CD14-positive monocyte (primary cell): ENCODE measurements at regions not wholly inside any gene's neighbourhood (a gene's known extent, or its start where the extent isn't known, plus 50 kb on each side); places are given as distances from the start of the nearest gene placed in this dataset.

ENCODE experiments used
- DNase-seq, 3 donors: peaks; one replicate each; pipeline ENCODE4 v3.0.0-alpha.2; 2011 to 2022
- H2AFZ ChIP-seq: 2 replicates; pipeline ENCODE4 v1.6.0; 2012; ENCODE audit warnings: mild to moderate bottlenecking, low read depth, low read length, inconsistent platforms; ENCODE audit not compliant: insufficient read depth, poor library complexity, severe bottlenecking
- H3K27ac ChIP-seq, 2 donors: 1 replicate in 1 of 2; 2 replicates in 1 of 2; pipeline ENCODE4 v1.5.1; 2012 to 2013; ENCODE audit warnings: low read length in 2 of 2, control low read depth in 1 of 2, inconsistent platforms in 1 of 2, low read depth in 1 of 2, mild to moderate bottlenecking in 1 of 2
- H3K27me3 ChIP-seq, 2 donors: one replicate each; pipeline versions ENCODE4 v1.6.0 to v1.6.1; 2011 to 2013; ENCODE audit warnings: low read length in 2 of 2; ENCODE audit not compliant: control insufficient read depth in 2 of 2, insufficient read depth in 2 of 2
- H3K36me3 ChIP-seq, 2 donors: replicated peaks in 1 of 2; 1 replicate in 1 of 2; 2 replicates in 1 of 2; pipeline versions ENCODE4 v1.5.1 to v1.6.1; 2012 to 2013; ENCODE audit warnings: low read length in 2 of 2, control low read depth in 1 of 2, inconsistent platforms in 1 of 2, mild to moderate bottlenecking in 1 of 2; ENCODE audit not compliant: insufficient read depth in 2 of 2, control insufficient read depth in 1 of 2
- H3K4me1 ChIP-seq, 2 donors: 1 replicate in 1 of 2; 2 replicates in 1 of 2; pipeline versions ENCODE4 v1.5.1 to v1.6.1; 2012 to 2013; ENCODE audit warnings: low read length in 2 of 2, control low read depth in 1 of 2, inconsistent platforms in 1 of 2, mild to moderate bottlenecking in 1 of 2, moderate library complexity in 1 of 2; ENCODE audit not compliant: insufficient read depth in 2 of 2, control insufficient read depth in 1 of 2
- H3K4me2 ChIP-seq: replicated peaks from 2 replicates; pipeline ENCODE3; 2012; ENCODE audit warnings: low read length, moderate library complexity, mild to moderate bottlenecking; ENCODE audit not compliant: poor library complexity, severe bottlenecking; ENCODE audit errors: extremely low read depth
- H3K4me3 ChIP-seq, 3 experiments: fragments of 200-600 bp in 1 of 3; sonication (generic) in 1 of 3; replicated peaks in 1 of 3; 1 replicate in 2 of 3; 2 replicates in 1 of 3; pipeline ENCODE4 v1.5.1; 2011 to 2013; ENCODE audit warnings: low read length in 3 of 3, mild to moderate bottlenecking in 3 of 3, control low read depth in 2 of 3, low read depth in 2 of 3, inconsistent platforms in 1 of 3, moderate library complexity in 1 of 3
- H3K79me2 ChIP-seq: 2 replicates; pipeline ENCODE4 v1.6.0; 2012; ENCODE audit warnings: mild to moderate bottlenecking, control low read depth, inconsistent platforms, low read length, moderate library complexity; ENCODE audit not compliant: insufficient read depth
- H3K9ac ChIP-seq: 2 replicates; pipeline ENCODE4 v1.6.0; 2017; ENCODE audit warnings: low read length, mild to moderate bottlenecking; ENCODE audit not compliant: insufficient read depth, poor library complexity, severe bottlenecking
- H3K9me3 ChIP-seq, 2 donors: replicated peaks in 1 of 2; 1 replicate in 1 of 2; 2 replicates in 1 of 2; pipeline versions ENCODE4 v1.5.1 to v1.6.1; 2012 to 2013; ENCODE audit warnings: low read length in 2 of 2, control low read depth in 1 of 2; ENCODE audit not compliant: control insufficient read depth in 1 of 2, insufficient read depth in 1 of 2
- H4K20me1 ChIP-seq: 2 replicates; pipeline ENCODE4 v1.6.0; 2012; ENCODE audit warnings: mild to moderate bottlenecking, low read length, control low read depth, moderate library complexity; ENCODE audit not compliant: insufficient read depth
- H3K27ac Mint-ChIP-seq, 7 donors: one replicate each; pipeline ENCODE4 v1.8.0; 2020; ENCODE audit warnings: mild to moderate bottlenecking in 7 of 7, mixed read lengths in 7 of 7, moderate library complexity in 6 of 7, inconsistent platforms in 2 of 7
- H3K27me3 Mint-ChIP-seq, 3 donors: one replicate each; pipeline ENCODE4 v1.8.0; 2021 to 2022; ENCODE audit warnings: low read depth in 3 of 3, mild to moderate bottlenecking in 3 of 3, mixed read lengths in 3 of 3, moderate library complexity in 3 of 3, inconsistent platforms in 1 of 3
- H3K36me3 Mint-ChIP-seq, 2 donors: one replicate each; pipeline ENCODE4 v1.8.0; 2020; ENCODE audit warnings: mixed read lengths in 2 of 2, inconsistent platforms in 1 of 2, mild to moderate bottlenecking in 1 of 2
- H3K4me1 Mint-ChIP-seq: one replicate; pipeline ENCODE4 v1.8.0; 2020; ENCODE audit warnings: mild to moderate bottlenecking, mixed read lengths
- H3K4me3 Mint-ChIP-seq, 2 donors: one replicate each; pipeline ENCODE4 v1.8.0; 2020; ENCODE audit warnings: mild to moderate bottlenecking in 2 of 2, mixed read lengths in 2 of 2, moderate library complexity in 1 of 2
- H3K9me3 Mint-ChIP-seq, 7 donors: one replicate each; pipeline ENCODE4 v1.8.0; 2020 to 2022; ENCODE audit warnings: mixed read lengths in 7 of 7, mild to moderate bottlenecking in 6 of 7, moderate library complexity in 6 of 7, inconsistent platforms in 2 of 7
- CTCF ChIP-seq: fragments of 200-600 bp; IDR thresholded peaks from one replicate; pipeline ENCODE4 v1.8.0; 2022; ENCODE audit warnings: antibody characterized with exemption, mild to moderate bottlenecking
- WGBS: methylation state at CpG from one replicate; pipeline ENCODE4 v1.1.5; 2013; ENCODE audit warnings: missing lambda C conversion rate; ENCODE audit not compliant: insufficient coverage; 5-methylcytosine and 5-hydroxymethylcytosine counted together
- intact Hi-C, 2 donors: fragments of 100-400 bp; cut with micrococcal nuclease; formaldehyde crosslinking; loops; one replicate each; pipeline versions ENCODE4 v1.15.0 to v1.15.1; 2023

GRCh38 chr11:110375351-110375750 lies 54.4 kb upstream of the FDX1 start:
- no peak for TF ChIP-seq CTCF
- Mint-ChIP-seq H3K4me3 (no peak overlapping the region), H3K27ac (peak overlapping the region; percentile 4 to 99 (median 91)), H3K4me1 (peaks cover 46% of the 10 kb centered on the region), H3K27me3 (peaks cover 0 to 2% (median 0%) of the 10 kb centered on the region in 3 donors), H3K36me3 (no peaks in the 10 kb centered on the region), H3K9me3 (peaks cover 0 to 2% (median 0%) of the 10 kb centered on the region in 7 donors)
- Histone ChIP-seq H3K79me2 (no peaks in the 10 kb centered on the region), H3K36me3 (no peaks in the 10 kb centered on the region), H3K27me3 (no peaks in the 10 kb centered on the region), H2AFZ (no peak overlapping the region), H4K20me1 (no peaks in the 10 kb centered on the region), H3K9ac (no peak overlapping the region), H3K4me3 (no peak overlapping the region), H3K4me2 (no peak overlapping the region), H3K4me1 (peaks cover 35 to 47% of the 10 kb centered on the region in 2 donors), H3K9me3 (no peaks in the 10 kb centered on the region), H3K27ac (peak overlapping the region in 1 of 2 donors; percentile 96)
- intact Hi-C loops = loop anchor here (5.0 kb wide), 2 partner anchors 57 to 173 kb away; no protein-coding TSS in a partner anchor
- no peak for DNase-seq

- peaks cover 0 to 2% (median 0%) of the 10 kb centered on the region in 3 donors for H3K27me3 Mint-ChIP-seq
- Histone ChIP-seq H4K20me1 (no peaks in the 10 kb centered on the region), H3K9me3 (no peaks in the 10 kb centered on the region), H3K79me2 (no peaks in the 10 kb centered on the region), H3K27me3 (no peaks in the 10 kb centered on the region), H3K4me2 (no peak overlapping the region), H2AFZ (no peak overlapping the region), H3K36me3 (no peaks in the 10 kb centered on the region), H3K4me1 (peaks cover 35 to 47% of the 10 kb centered on the region in 2 donors), H3K4me3 (no peak overlapping the region), H3K9ac (no peak overlapping the region), H3K27ac (peak overlapping the region in 1 of 2 donors; percentile 96)
- H3K9me3 Mint-ChIP-seq = peaks cover 0 to 2% (median 0%) of the 10 kb centered on the region in 7 donors
- no peak for DNase-seq
- intact Hi-C loops = loop anchor here (2.0 to 5.0 kb wide), 3 partner anchors 56 to 175 kb away; no protein-coding TSS in a partner anchor
- no peak overlapping the region for H3K4me3 Mint-ChIP-seq
- H3K27ac Mint-ChIP-seq = peak overlapping the region in 4 of 7 donors; percentile 15 to 99 (median 60)
- no peak for TF ChIP-seq CTCF
- no peaks in the 10 kb centered on the region for H3K36me3 Mint-ChIP-seq
- H3K4me1 Mint-ChIP-seq = peaks cover 46% of the 10 kb centered on the region
- WGBS = no CpG with 5 or more reads among the region's 1 CpG
Observed at GRCh38 chr11:110376021-110376420, 53.7 kb upstream of the FDX1 start.
